Gastrocnemius medialis (tissue), 4 donors: ENCODE measurements at regions not wholly inside any gene's neighbourhood (a gene's known extent, or its start where the extent isn't known, plus 50 kb on each side); places are given as distances from the start of the nearest gene placed in this dataset.

Experiments used
- POLR2A ChIP-seq, 2 donors: fragments of 450-650 bp; IDR thresholded peaks; one replicate each; pipeline ENCODE4 v1.6.1; 2017; ENCODE audit warnings: antibody characterized with exemption in 2 of 2, mild to moderate bottlenecking in 2 of 2, moderate library complexity in 2 of 2
- TF ChIP-seq, protein P1 (sequence below), 5 experiments: fragments of 450-650 bp in 3 of 5; fragments of 200-600 bp in 2 of 5; sonication (generic) in 2 of 5; IDR thresholded peaks in 4 of 5; conservative IDR thresholded peaks in 1 of 5; 1 replicate in 4 of 5; 2 replicates in 1 of 5; pipeline ENCODE4 v1.5.1; 2016 to 2019; ENCODE audit warnings: antibody characterized with exemption in 5 of 5, mild to moderate bottlenecking in 3 of 5, moderate library complexity in 3 of 5

DNA sequence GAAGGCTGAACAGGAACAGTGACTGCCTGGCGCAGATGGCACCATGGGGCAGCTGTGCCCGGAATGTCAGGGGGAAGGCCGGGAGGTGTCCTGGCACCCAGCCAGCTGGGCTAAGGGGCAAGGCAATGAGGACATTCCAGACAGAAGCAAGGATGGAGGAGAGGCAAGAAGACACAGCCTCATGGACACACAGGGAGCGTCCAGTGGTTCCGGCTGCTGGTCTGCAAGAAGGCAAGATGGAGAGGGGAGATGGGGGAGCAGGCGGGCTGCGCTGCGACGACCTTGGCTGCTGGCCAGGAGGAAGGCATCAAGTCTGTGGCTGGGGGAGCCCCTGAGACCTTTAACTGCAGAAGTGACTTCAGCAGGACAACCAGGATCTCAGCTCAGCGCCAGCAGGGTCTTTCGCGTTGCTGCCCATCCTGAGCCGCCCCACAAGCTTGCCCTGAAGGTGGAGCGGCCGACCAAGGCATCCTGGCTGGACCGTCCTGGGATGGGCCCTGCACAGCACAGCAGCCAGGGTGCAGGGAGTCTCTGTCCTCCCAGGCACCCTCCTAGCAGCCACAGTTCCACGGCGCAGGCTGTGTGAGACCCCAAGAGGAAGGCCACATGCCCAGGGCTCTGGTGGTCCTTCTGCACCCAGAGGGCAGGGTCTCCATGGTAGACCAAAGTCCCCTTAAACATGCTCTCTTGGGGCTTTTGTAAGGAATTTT is 531.7 kb downstream of the BRD1 start:
- no peak for TF ChIP-seq POLR2A (IDR thresholded peaks at IDR 0.05)
- TF ChIP-seq, protein P1, sequence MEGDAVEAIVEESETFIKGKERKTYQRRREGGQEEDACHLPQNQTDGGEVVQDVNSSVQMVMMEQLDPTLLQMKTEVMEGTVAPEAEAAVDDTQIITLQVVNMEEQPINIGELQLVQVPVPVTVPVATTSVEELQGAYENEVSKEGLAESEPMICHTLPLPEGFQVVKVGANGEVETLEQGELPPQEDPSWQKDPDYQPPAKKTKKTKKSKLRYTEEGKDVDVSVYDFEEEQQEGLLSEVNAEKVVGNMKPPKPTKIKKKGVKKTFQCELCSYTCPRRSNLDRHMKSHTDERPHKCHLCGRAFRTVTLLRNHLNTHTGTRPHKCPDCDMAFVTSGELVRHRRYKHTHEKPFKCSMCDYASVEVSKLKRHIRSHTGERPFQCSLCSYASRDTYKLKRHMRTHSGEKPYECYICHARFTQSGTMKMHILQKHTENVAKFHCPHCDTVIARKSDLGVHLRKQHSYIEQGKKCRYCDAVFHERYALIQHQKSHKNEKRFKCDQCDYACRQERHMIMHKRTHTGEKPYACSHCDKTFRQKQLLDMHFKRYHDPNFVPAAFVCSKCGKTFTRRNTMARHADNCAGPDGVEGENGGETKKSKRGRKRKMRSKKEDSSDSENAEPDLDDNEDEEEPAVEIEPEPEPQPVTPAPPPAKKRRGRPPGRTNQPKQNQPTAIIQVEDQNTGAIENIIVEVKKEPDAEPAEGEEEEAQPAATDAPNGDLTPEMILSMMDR (IDR thresholded peaks at IDR 0.05 in 4 of 5, conservative IDR thresholded peaks at IDR 0.05 in 1 of 5): no peak
